Occipital lobe (tissue), 1 donor: ENCODE measurements at regions not wholly inside any gene's neighbourhood (a gene's known extent, or its start where the extent isn't known, plus 50 kb on each side); places are given as distances from the start of the nearest gene placed in this dataset.

Experiments
- DNase-seq: peaks from one replicate; lab custom pipeline; 2025; lab: John Stamatoyannopoulos, UW

DNA sequence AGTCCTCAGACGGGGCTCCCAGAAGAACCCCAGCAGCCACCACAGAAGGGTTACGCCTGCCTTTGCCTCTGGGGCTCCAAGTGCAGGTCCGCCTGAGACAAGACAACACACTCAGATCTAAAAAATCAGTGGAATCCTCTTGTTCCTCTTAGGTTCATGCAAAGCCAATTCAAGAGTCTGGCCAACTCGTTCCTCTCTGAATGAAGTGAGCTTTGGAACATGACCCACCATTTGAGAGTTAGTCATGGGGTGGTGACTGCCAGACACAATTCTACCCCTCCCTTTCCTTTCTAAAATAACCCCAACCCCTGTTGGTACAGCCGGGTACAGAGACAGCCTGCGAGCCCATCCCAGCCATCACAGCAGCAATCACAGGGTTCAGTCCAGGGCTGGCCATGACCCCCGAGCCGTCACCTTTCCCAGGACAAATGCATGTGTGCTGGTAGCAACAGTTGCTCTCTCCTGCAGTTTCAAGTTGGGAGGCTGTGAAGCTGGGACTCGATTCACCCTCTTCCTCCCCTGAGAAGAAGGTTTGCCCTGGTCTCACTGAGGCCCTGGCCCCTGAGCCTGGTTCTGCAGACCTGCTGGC, 183.1 kb upstream of the SH3BP4 start:
- no peak for DNase-seq

DNA sequence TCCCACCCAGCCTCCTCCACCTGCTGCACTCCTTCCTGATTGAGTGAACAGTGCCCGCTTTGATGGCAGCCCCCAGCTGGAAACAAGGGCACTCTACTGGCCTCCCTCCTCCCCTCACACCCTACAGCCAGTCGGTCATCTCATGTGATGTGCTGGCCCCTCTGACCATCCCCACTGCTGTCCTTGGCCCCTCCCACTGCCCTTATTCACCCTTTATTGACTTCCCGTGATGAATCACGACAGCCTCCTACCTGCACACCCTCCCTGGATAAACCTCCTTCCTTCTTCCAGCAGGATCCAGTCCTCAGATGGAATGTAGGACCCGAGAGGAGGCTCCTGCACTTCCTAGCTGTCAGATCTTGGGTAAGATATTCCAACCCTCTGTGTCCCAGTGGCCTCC, 186.5 kb upstream of the SH3BP4 start:
- no peak for DNase-seq

DNA sequence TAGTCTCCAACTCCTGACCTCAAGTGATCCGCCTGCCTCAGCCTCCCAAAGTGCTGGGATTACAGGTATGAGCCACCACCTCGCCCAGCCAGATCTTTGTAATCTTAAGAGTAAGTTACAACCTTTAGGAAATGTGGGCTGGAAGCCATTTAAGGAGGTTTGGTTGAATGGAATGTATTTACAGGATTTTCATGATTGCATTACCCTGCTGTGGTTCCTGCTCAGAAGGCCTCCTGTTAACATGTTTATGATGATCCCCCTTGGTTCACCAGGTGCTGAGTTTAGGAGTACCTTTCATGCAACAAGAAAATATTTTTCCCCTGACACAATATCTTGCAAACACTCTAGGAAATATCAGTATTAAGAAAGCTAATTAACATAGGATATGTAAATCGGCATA, 187.4 kb upstream of the SH3BP4 start:
- DNase-seq = no peak

DNA sequence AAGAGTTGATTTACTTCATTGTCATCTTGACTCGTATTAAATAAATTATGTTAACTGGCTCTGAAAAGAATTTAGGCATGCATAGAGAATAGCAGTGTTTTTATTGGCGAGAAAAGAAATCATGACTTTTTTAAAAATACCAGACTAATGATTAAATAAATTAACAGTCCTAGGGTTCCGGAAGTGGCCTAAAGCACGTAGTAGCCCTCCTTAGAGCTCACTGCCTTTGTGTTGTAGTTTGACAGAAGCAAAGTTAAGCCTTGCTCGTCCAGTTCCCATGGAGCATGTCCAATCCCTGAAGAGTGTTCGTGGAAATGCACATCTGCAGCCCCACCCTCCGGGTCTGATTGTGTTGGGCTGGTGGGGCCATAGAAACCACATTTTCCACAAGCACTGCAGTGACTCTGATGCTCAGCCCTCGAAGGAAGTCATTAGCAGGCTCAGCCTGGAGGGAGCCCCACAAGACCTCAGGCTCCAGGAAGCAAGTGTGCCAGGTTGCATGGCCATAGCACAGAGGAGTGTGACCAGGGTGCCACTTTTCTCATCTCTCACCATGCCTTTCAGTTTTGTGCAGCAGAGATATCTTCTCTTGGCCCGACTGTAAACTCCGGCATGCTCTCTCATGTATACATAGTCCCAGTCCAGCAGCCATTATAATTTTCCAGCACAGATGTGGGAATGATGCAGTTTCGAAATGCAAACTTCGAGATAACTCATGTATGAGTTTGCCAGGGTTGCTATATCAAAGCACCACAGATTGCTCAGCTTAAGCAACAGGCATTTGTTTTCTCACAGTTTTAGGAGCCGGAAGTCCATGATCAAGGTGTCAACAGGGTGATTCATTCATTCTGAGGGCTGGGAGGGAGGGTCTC, 188.6 kb upstream of the SH3BP4 start:
- DNase-seq = no peak

DNA sequence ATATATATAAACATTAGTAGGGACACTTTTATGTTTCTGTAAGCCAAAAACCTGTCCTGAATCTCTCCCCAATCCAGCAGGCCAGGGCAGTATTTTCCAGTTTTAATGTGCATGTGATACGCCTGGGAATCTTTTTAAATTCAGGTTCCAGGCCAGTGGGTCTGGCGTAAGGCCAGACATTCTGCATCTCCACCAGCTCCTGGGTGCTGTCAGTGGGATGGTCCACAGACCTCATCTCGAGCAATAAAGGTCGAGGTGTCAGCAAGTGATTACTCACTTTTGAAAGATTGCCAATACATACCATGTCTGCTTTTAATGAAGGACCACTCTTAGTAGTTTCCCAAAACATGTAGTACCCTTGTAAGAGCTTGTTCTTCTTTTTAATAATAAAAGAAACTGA, 189.9 kb upstream of the SH3BP4 start:
- no peak for DNase-seq

DNA sequence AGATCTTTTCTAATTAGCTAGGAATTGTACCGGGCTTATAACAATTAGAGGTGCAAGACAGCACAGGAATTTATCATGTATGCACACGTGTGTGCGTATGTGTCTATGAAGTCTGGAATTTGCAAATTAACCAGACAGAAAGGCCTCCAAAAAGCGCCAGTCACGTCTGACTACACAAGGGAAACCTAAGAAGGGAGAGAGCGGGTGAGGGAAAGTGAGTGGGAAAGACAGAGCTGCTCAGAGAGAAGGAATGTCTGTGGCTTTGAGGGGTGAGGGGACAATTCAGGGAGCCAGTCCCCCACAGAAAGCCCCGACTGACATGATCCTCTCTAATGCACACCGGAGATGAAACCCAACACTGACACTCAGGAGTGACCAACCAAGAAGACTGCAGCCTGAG, 197.7 kb upstream of the SH3BP4 start:
- DNase-seq = no peak

DNA sequence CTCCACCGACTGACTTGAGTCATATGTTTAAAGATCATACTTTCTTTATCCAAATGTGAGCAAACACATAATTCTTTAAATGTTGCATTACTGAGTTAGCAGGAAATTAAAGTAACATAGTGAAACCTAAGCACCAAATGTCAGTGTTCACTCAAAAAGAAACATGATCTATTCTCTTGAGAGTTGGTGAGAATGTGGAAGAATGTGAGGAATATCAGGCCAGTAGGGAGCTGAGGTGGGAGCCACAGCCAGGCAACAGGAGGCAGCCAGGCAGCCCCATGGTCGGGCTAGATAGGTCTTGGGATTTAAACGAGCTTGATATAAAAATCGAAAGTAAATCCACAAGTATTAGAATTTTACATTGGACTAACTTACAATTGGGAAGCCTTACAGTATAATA, 198.1 kb upstream of the SH3BP4 start:
- DNase-seq = no peak

DNA sequence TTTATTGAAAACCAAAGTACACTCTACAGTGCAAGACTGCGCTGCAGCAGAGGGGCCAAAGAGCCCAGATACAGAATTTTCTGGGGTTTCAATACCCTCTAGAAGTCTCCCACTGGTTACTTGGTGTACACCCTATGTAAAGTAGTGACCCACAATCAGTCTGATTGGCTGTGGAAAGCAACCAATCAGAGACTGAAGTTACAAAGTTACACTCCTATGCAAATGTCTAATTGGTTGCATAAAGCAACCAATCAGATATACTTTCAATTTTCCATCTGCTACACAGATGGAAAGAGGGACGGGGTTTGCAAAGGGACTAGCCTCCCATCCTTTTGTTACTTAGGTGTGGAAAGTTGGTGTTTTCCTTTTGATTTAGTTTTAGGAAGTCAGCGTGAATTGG, 198.9 kb upstream of the SH3BP4 start:
- DNase-seq = no peak

DNA sequence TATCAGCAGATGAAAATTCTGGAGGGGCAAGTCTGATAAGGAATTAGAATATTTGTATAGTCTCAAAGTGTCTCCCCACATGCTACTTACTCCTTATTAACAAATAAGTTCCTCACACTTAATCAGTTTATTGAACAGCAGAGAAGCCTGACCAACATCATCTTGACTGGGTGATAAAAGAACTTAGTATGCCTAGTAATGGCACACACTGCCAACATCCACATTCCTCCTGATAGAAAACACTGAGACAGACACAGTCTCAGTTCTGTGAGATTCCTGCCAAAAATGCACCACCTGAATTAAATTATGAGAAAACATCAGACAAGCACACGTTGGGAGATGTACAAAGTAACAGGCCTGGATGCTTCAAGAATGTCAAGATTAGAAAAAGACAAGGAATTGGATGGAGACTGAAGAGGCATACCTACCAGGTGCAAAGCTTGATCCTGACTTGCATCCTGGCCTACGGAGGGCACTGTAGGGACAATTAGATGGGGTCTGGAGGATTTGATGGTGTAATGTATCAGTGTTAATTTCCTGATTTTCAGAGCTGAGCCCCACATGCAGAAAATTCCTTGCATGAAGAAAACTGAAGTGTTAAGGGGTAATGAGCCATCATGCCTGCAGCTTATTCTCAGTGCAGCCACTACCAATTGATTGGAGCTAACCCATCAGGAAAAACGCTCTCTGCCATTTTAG, 200.4 kb upstream of the SH3BP4 start:
- DNase-seq = no peak

DNA sequence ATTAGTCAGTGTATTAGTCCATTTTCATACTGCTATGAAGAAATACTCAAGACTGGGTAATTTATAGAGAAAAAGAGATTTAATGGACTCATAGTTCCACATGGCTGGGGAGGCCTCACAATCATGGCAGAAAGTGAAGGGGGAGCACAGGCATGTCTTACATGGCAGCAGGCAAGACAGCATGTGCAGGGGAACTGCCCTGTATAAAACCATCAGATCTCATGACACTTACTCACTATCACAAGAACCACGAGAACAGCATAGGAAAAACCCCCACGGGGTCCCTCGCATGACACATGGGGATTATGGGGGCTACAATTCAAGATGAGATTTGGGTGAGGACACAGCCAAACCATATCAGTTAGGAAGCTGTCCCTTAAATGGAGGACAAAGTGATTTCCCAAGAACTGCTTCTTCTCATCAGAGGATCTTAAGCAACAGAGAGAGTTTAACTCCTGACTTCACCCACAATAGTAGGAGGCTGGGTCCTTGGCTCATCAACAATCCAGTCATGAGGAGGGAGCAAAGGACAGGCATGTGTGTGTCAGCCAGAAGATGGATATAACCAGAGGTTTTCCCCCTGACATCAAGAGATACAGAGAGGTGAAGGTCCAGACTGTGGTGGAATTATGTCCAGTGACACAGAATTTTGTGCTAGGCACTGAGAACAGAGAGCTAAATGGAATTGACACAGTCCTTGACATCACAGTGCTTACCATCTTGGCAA, 203.8 kb upstream of the SH3BP4 start:
- DNase-seq = no peak

DNA sequence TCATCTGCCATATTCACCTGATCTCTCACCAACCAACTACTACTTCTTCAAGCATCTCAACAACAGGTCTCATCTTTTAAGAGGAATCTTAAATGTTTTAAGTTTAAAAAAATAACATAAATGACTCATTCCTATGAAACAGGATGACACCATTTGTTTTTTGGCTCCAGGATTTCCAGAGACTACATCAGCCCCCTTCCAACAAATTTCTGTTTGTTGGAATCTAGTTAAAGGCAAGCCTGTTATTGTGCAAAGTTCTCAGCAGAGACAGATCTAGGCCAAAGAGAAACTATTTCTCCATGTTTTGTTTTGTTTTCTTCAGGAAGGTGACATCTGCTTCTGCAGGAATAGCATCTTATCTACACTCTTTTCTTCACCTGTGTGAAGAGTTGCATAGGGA, 204.8 kb upstream of the SH3BP4 start:
- DNase-seq = no peak

DNA sequence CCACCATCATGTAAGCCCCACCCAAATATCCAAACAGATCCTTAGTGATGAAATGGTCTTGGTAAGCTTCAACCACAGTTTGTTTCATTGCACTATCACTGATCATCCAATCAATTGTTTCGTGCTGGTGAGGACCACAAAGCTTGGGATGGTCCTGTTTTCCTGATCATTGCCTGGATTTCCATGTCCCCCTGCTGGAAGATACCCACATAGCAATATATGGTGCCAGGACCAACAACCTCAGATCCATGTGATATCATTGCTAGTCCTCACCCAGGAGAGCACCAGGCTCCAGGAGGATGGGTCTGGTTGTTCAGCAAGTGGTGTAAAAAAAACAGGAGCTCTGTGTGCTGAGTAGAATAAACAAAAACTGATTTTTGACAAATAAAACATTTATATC, 206.5 kb upstream of the SH3BP4 start:
- no peak for DNase-seq

DNA sequence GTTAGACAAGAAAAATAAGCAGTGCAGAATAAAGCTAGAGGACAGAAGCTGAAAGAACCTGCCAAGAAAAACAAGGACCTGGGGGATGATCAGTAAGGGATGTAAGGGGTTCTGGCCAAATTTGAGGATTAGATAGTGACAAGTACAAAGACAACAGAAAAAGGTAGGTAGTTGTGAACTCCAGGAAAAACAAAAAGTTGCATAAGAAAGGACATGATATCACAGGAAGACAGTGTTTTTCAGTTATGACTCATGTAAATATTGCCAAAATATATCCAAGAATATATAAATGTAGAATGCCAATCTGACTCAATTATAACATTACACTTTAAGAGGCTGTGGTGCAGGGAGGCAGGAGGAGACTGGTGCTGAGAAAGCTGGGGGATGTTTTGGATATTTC, 209.8 kb upstream of the SH3BP4 start:
- no peak for DNase-seq

DNA sequence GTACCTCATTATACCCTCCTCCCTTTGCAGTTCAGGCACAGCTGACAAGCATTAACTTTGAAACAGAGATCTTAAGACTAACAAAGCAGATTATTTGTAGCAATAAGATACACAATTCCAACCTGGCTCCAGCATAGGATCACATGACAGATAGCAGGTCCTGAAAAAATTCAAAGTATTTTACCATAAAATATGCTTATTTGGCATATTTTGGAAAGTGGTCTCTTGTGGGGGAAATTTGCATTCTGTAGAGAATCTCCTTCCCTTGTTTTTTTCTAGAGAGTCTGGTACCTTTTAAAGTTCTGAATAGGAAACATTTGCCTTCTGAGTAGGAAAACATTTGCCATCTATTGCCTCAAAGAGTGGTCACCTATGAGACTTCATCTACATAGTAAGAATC, 212.8 kb upstream of the SH3BP4 start:
- DNase-seq = no peak

DNA sequence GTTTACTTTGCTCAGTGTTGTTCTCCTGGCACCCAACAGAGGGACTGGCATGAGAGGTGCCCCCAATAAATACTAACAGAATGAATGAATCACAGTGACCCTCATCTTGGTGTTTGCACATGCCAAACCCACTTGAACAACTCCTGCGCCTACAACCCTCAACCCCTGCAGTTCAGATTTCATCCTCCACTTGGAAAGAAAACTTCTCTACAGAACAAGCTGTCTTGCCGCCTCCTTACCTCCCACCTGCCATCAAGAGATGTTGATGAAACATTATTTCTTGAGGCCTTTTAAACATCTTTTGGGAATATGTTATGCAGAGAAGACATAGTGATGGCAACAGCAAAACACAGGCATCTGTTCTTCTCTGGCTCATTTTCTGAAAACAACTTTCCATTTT, 216.0 kb upstream of the SH3BP4 start:
- DNase-seq = no peak

DNA sequence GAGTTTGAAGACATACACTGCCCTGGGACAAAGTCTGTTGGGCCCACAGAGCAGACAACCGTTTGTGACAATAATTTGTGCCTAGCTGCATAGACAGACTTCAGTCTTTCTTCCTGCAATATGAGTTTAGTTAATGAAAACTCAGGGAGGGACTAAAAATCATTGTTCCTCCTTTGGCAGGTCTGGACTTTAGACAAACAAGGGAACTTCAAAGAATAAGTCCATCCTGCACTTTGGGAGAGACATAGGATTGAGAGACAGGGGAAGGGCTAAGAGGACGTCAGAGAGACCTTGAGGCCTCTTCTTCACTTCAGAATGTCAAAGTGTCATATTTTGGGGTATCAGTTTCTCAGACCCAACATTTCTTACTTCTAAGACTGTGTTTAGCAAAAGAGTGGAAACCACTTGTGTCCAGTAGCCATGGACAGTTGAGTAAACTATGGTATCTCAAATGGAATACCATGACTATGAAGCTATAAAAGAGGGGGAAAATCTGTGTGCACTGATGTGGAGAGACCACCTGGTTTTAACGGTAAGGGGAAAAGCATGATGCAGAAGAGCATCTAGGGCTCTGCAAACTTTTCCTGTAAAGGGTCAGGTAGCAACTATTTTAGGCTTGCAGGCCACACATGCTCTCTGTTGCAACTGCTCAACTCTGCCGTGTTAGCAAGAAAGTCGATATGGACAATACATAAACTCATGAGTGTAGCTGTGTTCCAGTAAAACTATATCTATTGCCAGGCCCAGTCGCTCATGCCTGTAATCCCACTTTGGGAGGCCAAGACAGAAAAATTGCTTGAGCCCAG, 217.8 kb upstream of the SH3BP4 start:
- no peak for DNase-seq

DNA sequence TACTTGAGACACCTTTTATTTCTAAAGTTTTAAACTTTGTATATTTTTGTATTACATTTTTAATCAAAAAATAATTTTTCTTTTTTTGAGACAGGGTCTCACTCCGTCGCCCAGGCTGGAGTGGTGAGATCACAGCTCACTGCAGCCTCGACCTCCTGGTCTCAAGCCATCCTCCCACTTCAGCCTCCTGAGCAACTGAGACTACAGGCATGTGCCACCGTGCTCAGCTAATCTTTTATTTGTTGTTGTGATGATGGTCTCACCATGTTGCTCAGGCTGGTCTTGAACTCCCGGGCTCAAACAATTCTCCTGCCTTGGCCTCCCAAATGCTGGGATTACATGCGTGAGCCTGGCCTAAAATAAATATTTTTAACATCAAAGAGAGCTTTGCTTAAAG, 218.7 kb upstream of the SH3BP4 start:
- no peak for DNase-seq

DNA sequence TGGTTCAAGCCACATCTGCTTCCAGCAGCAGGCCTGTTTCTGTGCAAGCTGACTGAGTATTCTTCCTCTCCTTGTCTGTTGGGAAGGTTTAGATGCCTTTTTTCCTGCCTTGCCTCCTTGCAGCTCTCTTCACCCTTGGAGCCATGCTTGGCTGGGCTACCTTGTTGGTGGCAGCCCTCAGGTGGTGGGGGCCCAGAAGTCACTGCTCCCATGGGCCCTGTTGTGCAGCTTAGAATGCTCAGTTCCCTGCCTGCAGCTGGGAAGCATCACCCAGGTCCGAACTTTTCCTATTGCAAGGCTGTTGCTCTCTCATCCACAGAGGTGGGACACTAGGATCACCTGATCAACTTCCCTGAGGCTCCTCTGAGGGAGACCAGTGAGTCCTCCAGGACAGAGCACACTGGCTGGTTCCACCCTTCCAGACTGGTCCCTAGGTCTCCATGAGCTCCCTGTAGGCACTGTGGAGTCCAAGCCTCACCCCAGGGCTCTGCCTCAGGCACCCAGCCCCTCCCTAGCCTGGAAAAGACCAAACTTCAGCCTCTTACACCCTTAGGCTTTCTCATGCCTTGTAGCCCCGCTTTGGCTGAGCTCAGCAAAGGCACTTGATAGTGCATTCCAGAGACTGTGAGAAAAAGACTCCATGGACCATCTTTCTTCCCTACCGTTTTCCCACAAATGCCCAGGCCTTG, 219.3 kb upstream of the SH3BP4 start:
- no peak for DNase-seq

DNA sequence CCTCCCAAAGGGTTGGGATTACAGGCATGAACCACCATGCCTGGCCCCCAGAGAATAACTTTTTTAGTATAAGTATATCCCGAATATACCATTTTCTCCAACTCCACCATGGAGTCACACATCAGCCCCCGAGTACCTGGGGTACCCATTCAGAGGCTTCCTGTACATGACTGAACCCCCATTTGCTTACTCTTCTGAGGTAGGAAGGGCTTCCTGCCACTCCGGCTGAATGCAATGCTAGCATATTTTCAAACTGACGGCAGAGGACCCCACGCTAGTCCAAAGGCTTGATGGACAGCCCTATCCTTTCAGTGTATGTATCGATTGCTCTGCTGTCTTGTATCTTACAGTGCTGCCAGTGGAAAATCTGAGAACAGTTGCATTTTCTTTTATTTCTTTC, 220.6 kb upstream of the SH3BP4 start:
- no peak for DNase-seq

DNA sequence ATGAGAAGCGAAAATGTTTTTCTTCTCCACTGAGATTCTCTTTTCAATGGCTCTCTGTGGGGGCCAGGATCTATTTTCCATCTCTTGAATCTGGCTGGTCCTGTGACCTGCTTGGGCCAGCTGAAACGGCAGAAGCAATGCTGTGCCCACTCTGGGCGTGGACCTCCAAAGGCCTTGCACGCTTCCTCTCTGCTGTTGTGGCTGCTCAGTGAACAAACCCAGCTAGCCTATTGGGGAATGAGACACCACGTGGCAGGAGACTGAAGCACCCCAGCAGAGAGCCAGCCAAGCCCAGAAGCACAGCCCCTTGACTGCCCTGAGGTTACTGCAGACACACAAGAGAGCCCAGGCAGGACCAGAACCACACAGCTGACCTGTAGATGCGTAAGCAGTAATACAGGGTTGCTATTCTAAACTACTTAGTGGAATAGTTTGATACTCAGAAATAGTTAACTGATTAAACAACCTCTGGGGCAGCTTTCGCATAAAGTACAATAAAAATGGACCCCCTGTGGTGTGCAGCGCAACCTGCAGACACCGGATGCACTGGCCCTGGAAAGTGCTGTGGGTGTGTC, 221.7 kb upstream of the SH3BP4 start:
- no peak for DNase-seq
